HCT116 (cell line): ENCODE measurements at regions not wholly inside any gene's neighbourhood (a gene's known extent, or its start where the extent isn't known, plus 50 kb on each side); places are given as distances from the start of the nearest gene placed in this dataset.

Experiments
- ATAC-seq: fragments of 200-7000 bp; cut with Tn5 transposase; 2 replicates; pipeline ENCODE4 v1.9.1; 2020; ENCODE audit warnings: mild to moderate bottlenecking, moderate library complexity
- BruUV-seq: library from RNA; stranded (reverse); fragments of 400-500 nt; replicated peaks from 2 replicates; lab custom pipeline; 2021; lab: Mats Ljungman, UMichigan
- CTCF ChIA-PET: fragments of 300-600 bp; sonication (Branson Sonifier 250); formaldehyde crosslinking; loops from one replicate; lab custom pipeline; 2021; ENCODE audit warnings: antibody characterized with exemption; lab: Charles Lee
- POLR2A ChIA-PET: fragments of 300-600, 350-600 bp; sonication (Branson Sonifier 250); formaldehyde crosslinking; loops from one replicate; lab custom pipeline; 2021; ENCODE audit warnings: antibody characterized with exemption; lab: Charles Lee
- RAD21 ChIA-PET, 2 experiments: fragments of 300-600 bp; sonication (Branson Sonifier 250); formaldehyde crosslinking; loops; one replicate each; lab custom pipeline; 2023; ENCODE audit warnings: low total read pairs in 2 of 2; ENCODE audit not compliant: uncharacterized antibody in 2 of 2, unreplicated experiment in 2 of 2, low non-redundant PET in 1 of 2; lab: Charles Lee
- DNase-seq: peaks from one replicate; pipeline ENCODE4 v3.0.0-alpha.2; 2010; ENCODE audit warnings: low read depth, low spot score
- H2AFZ ChIP-seq: fragments of 200-600 bp; shearing (Covaris generic), sonication (generic); 2 replicates; pipeline ENCODE4 v1.6.1; 2017; ENCODE audit warnings: low read depth, mixed run types, mixed read lengths, antibody characterized with exemption, low read length; ENCODE audit not compliant: poor library complexity, severe bottlenecking
- H3K27ac ChIP-seq: 2 replicates; pipeline ENCODE4 v1.5.1; 2012; ENCODE audit warnings: low read depth, low read length
- H3K27me3 ChIP-seq: fragments of 200-600 bp; sonication (generic); 2 replicates; pipeline ENCODE4 v1.6.1; 2016; ENCODE audit warnings: mixed run types, low read length, mixed read lengths; ENCODE audit not compliant: insufficient read depth
- H3K36me3 ChIP-seq, 2 experiments: fragments of 200-500 bp in 1 of 2; fragments of 200-600 bp in 1 of 2; sonication (Bioruptor generic) in 1 of 2; sonication (generic) in 1 of 2; 2 replicates each; pipeline versions ENCODE4 v1.5.1 to v1.6.1; 2014 to 2016; ENCODE audit warnings: low read length in 2 of 2, inconsistent platforms in 1 of 2, mixed read lengths in 1 of 2, mixed run types in 1 of 2; ENCODE audit not compliant: insufficient read depth in 2 of 2, control insufficient read depth in 1 of 2
- H3K4me1 ChIP-seq, 2 experiments: fragments of 200-600 bp in 1 of 2; sonication (generic) in 1 of 2; 2 replicates each; pipeline versions ENCODE4 v1.5.1 to v1.6.1; 2012 to 2017; ENCODE audit warnings: low read length in 2 of 2, inconsistent platforms in 1 of 2, mild to moderate bottlenecking in 1 of 2, mixed read lengths in 1 of 2, mixed run types in 1 of 2, moderate library complexity in 1 of 2; ENCODE audit not compliant: insufficient read depth in 2 of 2, control insufficient read depth in 1 of 2
- H3K4me2 ChIP-seq: fragments of 200-600 bp; sonication (generic); 2 replicates; pipeline ENCODE4 v1.6.1; 2017; ENCODE audit warnings: mixed run types, low read length, mixed read lengths
- H3K4me3 ChIP-seq, 2 experiments: fragments of 200-600 bp in 1 of 2; sonication (generic) in 1 of 2; replicated peaks in 1 of 2; 2 replicates each; pipeline ENCODE4 v1.5.1; 2011 to 2016; ENCODE audit warnings: low read length in 2 of 2, control low read depth in 1 of 2, low read depth in 1 of 2, mild to moderate bottlenecking in 1 of 2, mixed read lengths in 1 of 2, mixed run types in 1 of 2
- H3K79me2 ChIP-seq: fragments of 200-600 bp; sonication (generic); 2 replicates; pipeline ENCODE4 v1.6.1; 2017; ENCODE audit warnings: mild to moderate bottlenecking, mixed run types, low read length, moderate library complexity, mixed read lengths; ENCODE audit not compliant: insufficient read depth
- H3K9ac ChIP-seq: fragments of 200-600 bp; sonication (generic); 2 replicates; pipeline ENCODE4 v1.6.1; 2016; ENCODE audit warnings: low read length, mixed read lengths
- H3K9me2 ChIP-seq: fragments of 200-600 bp; sonication (generic), shearing (Covaris generic); 2 replicates; pipeline ENCODE4 v1.6.1; 2017; ENCODE audit warnings: mixed run types, mild to moderate bottlenecking, moderate library complexity; ENCODE audit not compliant: insufficient read depth
- H3K9me3 ChIP-seq, 2 experiments: fragments of 200-500 bp in 1 of 2; fragments of 200-600 bp in 1 of 2; sonication (Bioruptor generic) in 1 of 2; sonication (generic) in 1 of 2; 2 replicates each; pipeline ENCODE4 v1.6.1; 2014 to 2017; ENCODE audit warnings: low read length in 2 of 2, mixed read lengths in 2 of 2, inconsistent platforms in 1 of 2, low read depth in 1 of 2, mild to moderate bottlenecking in 1 of 2, mixed run types in 1 of 2, moderate library complexity in 1 of 2; ENCODE audit not compliant: control insufficient read depth in 1 of 2, insufficient read depth in 1 of 2
- H4K20me1 ChIP-seq: fragments of 200-600 bp; sonication (generic), shearing (Covaris generic); 2 replicates; pipeline ENCODE4 v1.6.1; 2017; ENCODE audit warnings: mixed run types, mild to moderate bottlenecking, moderate library complexity; ENCODE audit not compliant: insufficient read depth
- EZH2 ChIP-seq: fragments of 200-600 bp; sonication (generic); IDR thresholded peaks from 2 replicates; pipeline ENCODE4 v1.6.1; 2017; ENCODE audit warnings: antibody characterized with exemption, mixed run types
- EZH2phosphoT487 ChIP-seq: fragments of 200-600 bp; IDR thresholded peaks from 2 replicates; pipeline ENCODE4 v1.6.1; 2018; ENCODE audit warnings: antibody characterized with exemption, borderline replicate concordance
- FOSL1 ChIP-seq: IDR thresholded peaks from 2 replicates; pipeline ENCODE4 v1.6.1; 2012; ENCODE audit warnings: low read depth
- JUND ChIP-seq: IDR thresholded peaks from 2 replicates; pipeline ENCODE4 v1.6.1; 2012
- POLR2AphosphoS5 ChIP-seq: IDR thresholded peaks from 2 replicates; pipeline ENCODE4 v1.6.1; 2011; ENCODE audit warnings: mild to moderate bottlenecking, low read depth, low read length, moderate library complexity
- SIN3A ChIP-seq: IDR thresholded peaks from 2 replicates; pipeline ENCODE4 v1.6.1; 2012; ENCODE audit warnings: low read depth
- SRF ChIP-seq: IDR thresholded peaks from 2 replicates; pipeline ENCODE4 v1.6.1; 2012; ENCODE audit warnings: low read depth
- ZFX ChIP-seq: fragments of 450-650 bp; IDR thresholded peaks from 2 replicates; pipeline ENCODE4 v1.6.1; 2017
- intact Hi-C: fragments of 100-400 bp; cut with micrococcal nuclease; formaldehyde crosslinking; loops from 2 replicates; pipeline ENCODE4 v1.10.0; 2022
- TF ChIP-seq, protein P1 (sequence below): IDR thresholded peaks from 2 replicates; pipeline ENCODE4 v1.6.1; 2012; ENCODE audit warnings: low read depth
- TF ChIP-seq, protein P2 (sequence below): IDR thresholded peaks from 2 replicates; pipeline ENCODE4 v1.6.1; 2011; ENCODE audit warnings: mild to moderate bottlenecking, low read length, moderate library complexity; ENCODE audit not compliant: insufficient replicate concordance; ENCODE audit errors: extremely low read depth
- TF ChIP-seq, protein P3 (sequence below), 3 experiments: fragments of 200-600 bp in 1 of 3; sonication (generic) in 1 of 3; IDR thresholded peaks in 2 of 3; conservative IDR thresholded peaks in 1 of 3; 2 replicates each; pipeline ENCODE4 v1.5.1; 2012 to 2017; ENCODE audit warnings: low read depth in 2 of 3, low read length in 2 of 3, antibody characterized with exemption in 1 of 3, borderline replicate concordance in 1 of 3, control low read depth in 1 of 3, mild to moderate bottlenecking in 1 of 3, mixed read lengths in 1 of 3, mixed run types in 1 of 3, moderate library complexity in 1 of 3; ENCODE audit not compliant: insufficient read depth in 1 of 3

GRCh38 chr14:25246751-25247150, 196.8 kb upstream of the STXBP6 start (continued):
- TF ChIP-seq, protein P1, sequence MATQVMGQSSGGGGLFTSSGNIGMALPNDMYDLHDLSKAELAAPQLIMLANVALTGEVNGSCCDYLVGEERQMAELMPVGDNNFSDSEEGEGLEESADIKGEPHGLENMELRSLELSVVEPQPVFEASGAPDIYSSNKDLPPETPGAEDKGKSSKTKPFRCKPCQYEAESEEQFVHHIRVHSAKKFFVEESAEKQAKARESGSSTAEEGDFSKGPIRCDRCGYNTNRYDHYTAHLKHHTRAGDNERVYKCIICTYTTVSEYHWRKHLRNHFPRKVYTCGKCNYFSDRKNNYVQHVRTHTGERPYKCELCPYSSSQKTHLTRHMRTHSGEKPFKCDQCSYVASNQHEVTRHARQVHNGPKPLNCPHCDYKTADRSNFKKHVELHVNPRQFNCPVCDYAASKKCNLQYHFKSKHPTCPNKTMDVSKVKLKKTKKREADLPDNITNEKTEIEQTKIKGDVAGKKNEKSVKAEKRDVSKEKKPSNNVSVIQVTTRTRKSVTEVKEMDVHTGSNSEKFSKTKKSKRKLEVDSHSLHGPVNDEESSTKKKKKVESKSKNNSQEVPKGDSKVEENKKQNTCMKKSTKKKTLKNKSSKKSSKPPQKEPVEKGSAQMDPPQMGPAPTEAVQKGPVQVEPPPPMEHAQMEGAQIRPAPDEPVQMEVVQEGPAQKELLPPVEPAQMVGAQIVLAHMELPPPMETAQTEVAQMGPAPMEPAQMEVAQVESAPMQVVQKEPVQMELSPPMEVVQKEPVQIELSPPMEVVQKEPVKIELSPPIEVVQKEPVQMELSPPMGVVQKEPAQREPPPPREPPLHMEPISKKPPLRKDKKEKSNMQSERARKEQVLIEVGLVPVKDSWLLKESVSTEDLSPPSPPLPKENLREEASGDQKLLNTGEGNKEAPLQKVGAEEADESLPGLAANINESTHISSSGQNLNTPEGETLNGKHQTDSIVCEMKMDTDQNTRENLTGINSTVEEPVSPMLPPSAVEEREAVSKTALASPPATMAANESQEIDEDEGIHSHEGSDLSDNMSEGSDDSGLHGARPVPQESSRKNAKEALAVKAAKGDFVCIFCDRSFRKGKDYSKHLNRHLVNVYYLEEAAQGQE, result no peak
- TF ChIP-seq POLR2AphosphoS5 (no peak), SRF (no peak), ZFX (no peak), EZH2 (no peak)
- TF ChIP-seq, protein P2, sequence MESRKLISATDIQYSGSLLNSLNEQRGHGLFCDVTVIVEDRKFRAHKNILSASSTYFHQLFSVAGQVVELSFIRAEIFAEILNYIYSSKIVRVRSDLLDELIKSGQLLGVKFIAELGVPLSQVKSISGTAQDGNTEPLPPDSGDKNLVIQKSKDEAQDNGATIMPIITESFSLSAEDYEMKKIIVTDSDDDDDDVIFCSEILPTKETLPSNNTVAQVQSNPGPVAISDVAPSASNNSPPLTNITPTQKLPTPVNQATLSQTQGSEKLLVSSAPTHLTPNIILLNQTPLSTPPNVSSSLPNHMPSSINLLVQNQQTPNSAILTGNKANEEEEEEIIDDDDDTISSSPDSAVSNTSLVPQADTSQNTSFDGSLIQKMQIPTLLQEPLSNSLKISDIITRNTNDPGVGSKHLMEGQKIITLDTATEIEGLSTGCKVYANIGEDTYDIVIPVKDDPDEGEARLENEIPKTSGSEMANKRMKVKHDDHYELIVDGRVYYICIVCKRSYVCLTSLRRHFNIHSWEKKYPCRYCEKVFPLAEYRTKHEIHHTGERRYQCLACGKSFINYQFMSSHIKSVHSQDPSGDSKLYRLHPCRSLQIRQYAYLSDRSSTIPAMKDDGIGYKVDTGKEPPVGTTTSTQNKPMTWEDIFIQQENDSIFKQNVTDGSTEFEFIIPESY, result no peak
- TF ChIP-seq, all 23 proteins: peak for 0

DNA sequence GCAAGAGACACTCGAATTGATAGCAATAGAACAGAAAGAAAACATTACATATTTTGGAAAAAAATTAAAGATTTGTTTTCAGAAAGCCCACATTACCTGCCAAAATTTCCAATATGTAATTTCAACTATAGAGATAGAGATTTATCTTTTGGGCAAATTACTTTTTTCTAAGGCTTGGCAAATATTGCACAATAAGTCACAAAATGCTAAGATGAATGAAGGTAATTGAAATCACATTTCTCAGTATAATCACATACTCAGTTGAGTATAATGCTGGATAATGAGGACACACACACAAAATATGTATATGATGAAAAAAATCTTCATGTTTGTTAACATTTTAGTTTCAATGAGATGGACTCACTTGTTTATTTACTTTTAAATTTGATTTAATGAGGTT, 189.2 kb upstream of the STXBP6 start:
- DNase-seq, result no peak
- RAD21 ChIA-PET, result no interaction called here
- no peak overlapping the region for H3K4me3 ChIP-seq
- H3K27me3 ChIP-seq, result no peaks in the 10 kb centered on the region
- H3K4me1 ChIP-seq, result no peaks in the 10 kb centered on the region
- H3K27ac ChIP-seq, result no peak overlapping the region
- POLR2A ChIA-PET, result no interaction called here
- no peak overlapping the region for H2AFZ ChIP-seq
- H3K9me2 ChIP-seq, result no peaks in the 10 kb centered on the region
- BruUV-seq, result no TSS peak
- intact Hi-C loops, result no loop called here
- H4K20me1 ChIP-seq, result no peaks in the 10 kb centered on the region
- H3K9ac ChIP-seq, result no peak overlapping the region
- no peak for ATAC-seq
- TF ChIP-seq EZH2 (no peak), SIN3A (no peak), ZFX (no peak), FOSL1 (no peak), POLR2AphosphoS5 (no peak), EZH2phosphoT487 (no peak), JUND (no peak)
- TF ChIP-seq, protein P3, sequence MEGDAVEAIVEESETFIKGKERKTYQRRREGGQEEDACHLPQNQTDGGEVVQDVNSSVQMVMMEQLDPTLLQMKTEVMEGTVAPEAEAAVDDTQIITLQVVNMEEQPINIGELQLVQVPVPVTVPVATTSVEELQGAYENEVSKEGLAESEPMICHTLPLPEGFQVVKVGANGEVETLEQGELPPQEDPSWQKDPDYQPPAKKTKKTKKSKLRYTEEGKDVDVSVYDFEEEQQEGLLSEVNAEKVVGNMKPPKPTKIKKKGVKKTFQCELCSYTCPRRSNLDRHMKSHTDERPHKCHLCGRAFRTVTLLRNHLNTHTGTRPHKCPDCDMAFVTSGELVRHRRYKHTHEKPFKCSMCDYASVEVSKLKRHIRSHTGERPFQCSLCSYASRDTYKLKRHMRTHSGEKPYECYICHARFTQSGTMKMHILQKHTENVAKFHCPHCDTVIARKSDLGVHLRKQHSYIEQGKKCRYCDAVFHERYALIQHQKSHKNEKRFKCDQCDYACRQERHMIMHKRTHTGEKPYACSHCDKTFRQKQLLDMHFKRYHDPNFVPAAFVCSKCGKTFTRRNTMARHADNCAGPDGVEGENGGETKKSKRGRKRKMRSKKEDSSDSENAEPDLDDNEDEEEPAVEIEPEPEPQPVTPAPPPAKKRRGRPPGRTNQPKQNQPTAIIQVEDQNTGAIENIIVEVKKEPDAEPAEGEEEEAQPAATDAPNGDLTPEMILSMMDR (IDR thresholded peaks at IDR 0.05 in 2 of 3, conservative IDR thresholded peaks at IDR 0.05 in 1 of 3; ENCODE audit: borderline replicate concordance in 1 of 3, insufficient read depth in 1 of 3, low read depth in 2 of 3, low read length in 2 of 3), result no peak
- TF ChIP-seq, protein P2, result no peak
- H3K79me2 ChIP-seq, result no peaks in the 10 kb centered on the region
- H3K4me2 ChIP-seq, result no peak overlapping the region
- H3K9me3 ChIP-seq, result peaks cover 12 to 14% of the 10 kb centered on the region in 2 experiments; a peak in 2 of 4 replicates
- CTCF ChIA-PET, result no interaction called here
- no peaks in the 10 kb centered on the region for H3K36me3 ChIP-seq
